H1 (cell line): ENCODE measurements at regions not wholly inside any gene's neighbourhood (a gene's known extent, or its start where the extent isn't known, plus 50 kb on each side); places are given as distances from the start of the nearest gene placed in this dataset.

ENCODE experiments used
- CTCF ChIA-PET: fragments of 300-600 bp; sonication (Branson Sonifier 250); formaldehyde crosslinking; loops from one replicate; lab custom pipeline; 2021; ENCODE audit not compliant: partially characterized antibody; lab: Charles Lee
- POLR2A ChIA-PET: fragments of 300-600 bp; sonication (Branson Sonifier 250); formaldehyde crosslinking; loops from one replicate; lab custom pipeline; 2021; ENCODE audit warnings: inconsistent platforms; ENCODE audit not compliant: partially characterized antibody; lab: Charles Lee
- DNase-seq, 2 experiments: peaks; one replicate each; pipeline versions ENCODE4 v3.0.0 to v3.0.0-alpha.2; 2010 to 2022; ENCODE audit warnings: low spot score in 2 of 2, low read depth in 1 of 2, mixed read lengths in 1 of 2
- FAIRE-seq: peaks from 2 replicates; lab custom pipeline; 2011; peaks lifted over from hg19 to GRCh38; lab: Jason Lieb, UNC
- H2AFZ ChIP-seq: 2 replicates; pipeline ENCODE4 v1.8.1; 2012; ENCODE audit warnings: low read length, inconsistent platforms
- H2AK5ac ChIP-seq: 2 replicates; pipeline ENCODE4 v1.6.1; 2013; ENCODE audit warnings: low read depth, low read length
- H2BK120ac ChIP-seq: replicated peaks from 2 replicates; pipeline ENCODE3; 2013; ENCODE audit warnings: low read depth, low read length, inconsistent platforms
- H2BK12ac ChIP-seq: 2 replicates; pipeline ENCODE4 v1.6.1; 2013; ENCODE audit warnings: low read depth, low read length
- H2BK15ac ChIP-seq: 2 replicates; pipeline ENCODE4 v1.6.1; 2013; ENCODE audit warnings: low read length
- H2BK20ac ChIP-seq: 2 replicates; pipeline ENCODE4 v1.6.1; 2013; ENCODE audit warnings: low read length
- H2BK5ac ChIP-seq: 2 replicates; pipeline ENCODE4 v1.6.1; 2013; ENCODE audit warnings: low read depth, low read length
- H3K14ac ChIP-seq: 2 replicates; pipeline ENCODE4 v1.6.1; 2013; ENCODE audit warnings: inconsistent platforms; ENCODE audit not compliant: insufficient read length
- H3K18ac ChIP-seq: 2 replicates; pipeline ENCODE4 v1.6.1; 2013; ENCODE audit warnings: low read length; ENCODE audit errors: extremely low read depth
- H3K23ac ChIP-seq: 2 replicates; pipeline ENCODE4 v1.6.1; 2013; ENCODE audit warnings: inconsistent platforms; ENCODE audit not compliant: insufficient read length
- H3K23me2 ChIP-seq: 2 replicates; pipeline ENCODE4 v1.6.1; 2013; ENCODE audit warnings: low read depth, low read length
- H3K27ac ChIP-seq: 2 replicates; pipeline ENCODE4 v1.6.1; 2011; ENCODE audit warnings: low read depth, low read length, inconsistent platforms
- H3K27me3 ChIP-seq, 4 experiments: replicated peaks in 1 of 4; 1 replicate in 1 of 4; 2 replicates in 3 of 4; pipeline versions ENCODE4 v1.6.1 to v1.8.1; 2011 to 2013; ENCODE audit warnings: low read length in 3 of 4, mild to moderate bottlenecking in 3 of 4, inconsistent platforms in 2 of 4, mixed read lengths in 2 of 4, moderate library complexity in 1 of 4; ENCODE audit not compliant: control insufficient read depth in 3 of 4, insufficient read depth in 3 of 4; ENCODE audit errors: extremely low read depth in 1 of 4
- H3K36me3 ChIP-seq, 4 experiments: 2 replicates each; pipeline versions ENCODE4 v1.6.1 to v1.8.1; 2011 to 2013; ENCODE audit warnings: mild to moderate bottlenecking in 4 of 4, low read length in 3 of 4, moderate library complexity in 2 of 4, control low read depth in 1 of 4, inconsistent platforms in 1 of 4; ENCODE audit not compliant: insufficient read depth in 4 of 4, control insufficient read depth in 2 of 4
- H3K4ac ChIP-seq: replicated peaks from 2 replicates; pipeline ENCODE3; 2013; ENCODE audit warnings: low read length, low read depth, mixed read lengths, inconsistent platforms; ENCODE audit not compliant: insufficient read length
- H3K4me1 ChIP-seq, 4 experiments: replicated peaks in 1 of 4; 1 replicate in 1 of 4; 2 replicates in 3 of 4; pipeline versions ENCODE4 v1.6.1 to v1.8.1; 2011 to 2013; ENCODE audit warnings: low read length in 3 of 4, inconsistent platforms in 2 of 4, mixed read lengths in 1 of 4; ENCODE audit not compliant: insufficient read depth in 4 of 4, control insufficient read depth in 3 of 4
- H3K4me2 ChIP-seq, 2 experiments: 2 replicates each; pipeline versions ENCODE4 v1.6.1 to v1.8.1; 2011 to 2013; ENCODE audit warnings: low read depth in 2 of 2, low read length in 2 of 2, control low read depth in 1 of 2, inconsistent platforms in 1 of 2, mild to moderate bottlenecking in 1 of 2; ENCODE audit not compliant: insufficient read depth in 1 of 2
- H3K4me3 ChIP-seq, 4 experiments: fragments of 200-600, 300-600 bp in 1 of 4; sonication (generic), shearing (Covaris generic), sonication (Bioruptor Twin) in 1 of 4; 2 replicates each; pipeline versions ENCODE4 v1.5.1 to v1.8.1; 2011 to 2016; ENCODE audit warnings: low read length in 4 of 4, low read depth in 3 of 4, control low read depth in 2 of 4, inconsistent platforms in 2 of 4, mild to moderate bottlenecking in 2 of 4, mixed read lengths in 1 of 4, moderate library complexity in 1 of 4; ENCODE audit not compliant: insufficient read depth in 2 of 4; ENCODE audit errors: extremely low read depth in 1 of 4
- H3K56ac ChIP-seq: replicated peaks from 2 replicates; pipeline ENCODE3; 2013; ENCODE audit warnings: low read depth, mild to moderate bottlenecking, mixed read lengths, low read length, inconsistent platforms; ENCODE audit not compliant: insufficient read length
- H3K79me1 ChIP-seq: 2 replicates; pipeline ENCODE4 v1.6.1; 2013; ENCODE audit warnings: low read depth, low read length, control low read depth
- H3K79me2 ChIP-seq, 2 experiments: 2 replicates each; pipeline versions ENCODE4 v1.6.1 to v1.8.1; 2012 to 2013; ENCODE audit warnings: low read length in 2 of 2, mild to moderate bottlenecking in 2 of 2, inconsistent platforms in 1 of 2; ENCODE audit not compliant: insufficient read depth in 2 of 2, control insufficient read depth in 1 of 2
- H3K9ac ChIP-seq, 4 experiments: replicated peaks in 1 of 4; 1 replicate in 1 of 4; 2 replicates in 3 of 4; pipeline versions ENCODE4 v1.6.1 to v1.8.1; 2011 to 2013; ENCODE audit warnings: low read depth in 3 of 4, low read length in 3 of 4, control low read depth in 2 of 4, mild to moderate bottlenecking in 2 of 4, moderate library complexity in 2 of 4, inconsistent platforms in 1 of 4; ENCODE audit errors: extremely low read depth in 1 of 4
- H3K9me3 ChIP-seq, 2 experiments: 2 replicates each; pipeline versions ENCODE4 v1.6.1 to v1.8.1; 2012 to 2013; ENCODE audit warnings: mild to moderate bottlenecking in 2 of 2, moderate library complexity in 2 of 2, control low read depth in 1 of 2, inconsistent platforms in 1 of 2, low read depth in 1 of 2, low read length in 1 of 2, mixed read lengths in 1 of 2; ENCODE audit not compliant: insufficient read depth in 2 of 2
- H4K20me1 ChIP-seq, 2 experiments: replicated peaks in 1 of 2; 2 replicates each; pipeline versions ENCODE3 to v1.8.1; 2011 to 2013; ENCODE audit warnings: inconsistent platforms in 2 of 2, low read length in 2 of 2, mild to moderate bottlenecking in 1 of 2; ENCODE audit not compliant: insufficient read depth in 2 of 2, control insufficient read depth in 1 of 2
- H4K5ac ChIP-seq: 2 replicates; pipeline ENCODE4 v1.6.1; 2013; ENCODE audit warnings: low read length, low read depth, mixed read lengths, inconsistent platforms; ENCODE audit not compliant: insufficient read length
- H4K8ac ChIP-seq: 2 replicates; pipeline ENCODE4 v1.8.0; 2013; ENCODE audit warnings: mild to moderate bottlenecking, moderate library complexity, low read length, inconsistent platforms; ENCODE audit not compliant: insufficient read depth; ENCODE audit errors: extremely low read depth
- H4K91ac ChIP-seq: replicated peaks from 2 replicates; pipeline ENCODE3; 2013; ENCODE audit warnings: low read length, mixed read lengths, inconsistent platforms; ENCODE audit not compliant: insufficient read length
- HDAC6 ChIP-seq: IDR thresholded peaks from one replicate; pipeline ENCODE4 v1.7.1; 2012; ENCODE audit warnings: low read depth, mild to moderate bottlenecking, inconsistent platforms, low read length, moderate library complexity
- KDM4A ChIP-seq: IDR thresholded peaks from one replicate; pipeline ENCODE4 v1.7.1; 2012; ENCODE audit warnings: low read depth, mild to moderate bottlenecking, moderate library complexity, low read length, inconsistent platforms; ENCODE audit not compliant: severe bottlenecking
- SRF ChIP-seq: IDR thresholded peaks from 2 replicates; pipeline ENCODE4 v1.6.1; 2011; ENCODE audit warnings: mild to moderate bottlenecking, low read depth, low read length, moderate library complexity
- TCF12 ChIP-seq: IDR thresholded peaks from 2 replicates; pipeline ENCODE4 v1.6.1; 2011; ENCODE audit warnings: low read depth, mild to moderate bottlenecking, low read length
- WGBS, 2 experiments: shearing (Covaris generic) in 1 of 2; methylation state at CpG; one replicate each; pipeline versions ENCODE4 v1.1.6 to v1.1.7; 2013 to 2015; ENCODE audit warnings: low lambda C conversion rate in 2 of 2, mixed read lengths in 2 of 2, inconsistent platforms in 1 of 2, low coverage in 1 of 2, missing lambda C conversion rate in 1 of 2; ENCODE audit not compliant: insufficient replicate concordance in 2 of 2, insufficient coverage in 1 of 2, insufficient read length in 1 of 2; ENCODE audit errors: extremely low coverage in 1 of 2, missing lambda C conversion rate in 1 of 2; 5-methylcytosine and 5-hydroxymethylcytosine counted together
- TF ChIP-seq, protein P1 (sequence below): IDR thresholded peaks from 2 replicates; pipeline ENCODE4 v1.6.1; 2012; ENCODE audit warnings: inconsistent platforms

DNA sequence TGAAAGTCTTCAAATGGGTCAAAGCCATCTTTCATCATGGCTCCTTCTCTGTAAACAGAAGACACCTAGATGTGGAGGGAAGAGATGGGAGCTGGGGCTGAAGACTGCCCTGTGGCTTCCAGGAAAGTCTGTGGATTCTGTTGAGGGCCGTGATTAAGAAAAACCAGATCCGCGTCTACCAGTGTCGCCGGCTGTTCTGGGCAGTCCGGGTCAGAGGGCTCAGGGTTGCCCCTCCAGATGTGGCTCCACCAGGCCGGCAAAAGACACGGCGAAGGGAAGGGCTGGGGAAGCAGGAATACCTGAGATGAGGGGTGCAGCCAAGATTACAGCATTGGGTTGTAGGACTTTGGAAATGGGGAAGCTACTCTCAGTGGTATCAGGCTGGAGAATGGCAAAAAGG, 162.6 kb downstream of the RHOU start:
- 89% methylated on average over 9 of the region's 9 CpGs; no CpG with 5 or more reads in 1 of the 2 experiments for WGBS, 2 experiments
- POLR2A ChIA-PET: no interaction called here
- no peak for TF ChIP-seq TCF12
- TF ChIP-seq KDM4A: no peak
- no peak for TF ChIP-seq HDAC6
- TF ChIP-seq SRF: no peak
- TF ChIP-seq, protein P1, sequence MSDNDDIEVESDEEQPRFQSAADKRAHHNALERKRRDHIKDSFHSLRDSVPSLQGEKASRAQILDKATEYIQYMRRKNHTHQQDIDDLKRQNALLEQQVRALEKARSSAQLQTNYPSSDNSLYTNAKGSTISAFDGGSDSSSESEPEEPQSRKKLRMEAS: no peak

More for the DNA sequence above, 162.6 kb downstream of the RHOU start:
- FAIRE-seq: no peak
- Histone ChIP-seq H3K4me1 (peaks cover 0 to 12% (median 7%) of the 10 kb centered on the region in 4 experiments; a peak in 5 of 7 replicates), H3K9ac (no peak overlapping the region), H4K91ac (no peak overlapping the region), H4K8ac (no peak overlapping the region), H3K9me3 (no peaks in the 10 kb centered on the region), H3K56ac (no peak overlapping the region), H2BK20ac (no peak overlapping the region), H3K23me2 (no peaks in the 10 kb centered on the region), H3K23ac (no peak overlapping the region), H2BK12ac (no peak overlapping the region), H3K4me3 (no peak overlapping the region), H2BK120ac (no peak overlapping the region), H3K79me2 (no peaks in the 10 kb centered on the region), H3K27me3 (no peaks in the 10 kb centered on the region), H3K14ac (no peak overlapping the region), H4K5ac (no peak overlapping the region), H3K4me2 (no peak overlapping the region), H3K27ac (no peak overlapping the region), H2AFZ (no peak overlapping the region; the same call in 1 of the 2 replicates), H2BK15ac (no peak overlapping the region), H2AK5ac (no peak overlapping the region), H3K18ac (no peak overlapping the region), H3K36me3 (no peaks in the 10 kb centered on the region), H4K20me1 (no peaks in the 10 kb centered on the region), H3K79me1 (no peaks in the 10 kb centered on the region), H2BK5ac (no peak overlapping the region), H3K4ac (no peak overlapping the region)
- CTCF ChIA-PET: interaction anchor here (0.9 to 1.6 kb wide), 3 partner anchors 9 to 330 kb away, joined by 3 read pairs; no protein-coding TSS in a partner anchor
- DNase-seq: no peak
